ENCODE measurements at regions not wholly inside any gene's neighbourhood (a gene's known extent, or its start where the extent isn't known, plus 50 kb on each side); places are given as distances from the start of the nearest gene placed in this dataset.

DNA sequence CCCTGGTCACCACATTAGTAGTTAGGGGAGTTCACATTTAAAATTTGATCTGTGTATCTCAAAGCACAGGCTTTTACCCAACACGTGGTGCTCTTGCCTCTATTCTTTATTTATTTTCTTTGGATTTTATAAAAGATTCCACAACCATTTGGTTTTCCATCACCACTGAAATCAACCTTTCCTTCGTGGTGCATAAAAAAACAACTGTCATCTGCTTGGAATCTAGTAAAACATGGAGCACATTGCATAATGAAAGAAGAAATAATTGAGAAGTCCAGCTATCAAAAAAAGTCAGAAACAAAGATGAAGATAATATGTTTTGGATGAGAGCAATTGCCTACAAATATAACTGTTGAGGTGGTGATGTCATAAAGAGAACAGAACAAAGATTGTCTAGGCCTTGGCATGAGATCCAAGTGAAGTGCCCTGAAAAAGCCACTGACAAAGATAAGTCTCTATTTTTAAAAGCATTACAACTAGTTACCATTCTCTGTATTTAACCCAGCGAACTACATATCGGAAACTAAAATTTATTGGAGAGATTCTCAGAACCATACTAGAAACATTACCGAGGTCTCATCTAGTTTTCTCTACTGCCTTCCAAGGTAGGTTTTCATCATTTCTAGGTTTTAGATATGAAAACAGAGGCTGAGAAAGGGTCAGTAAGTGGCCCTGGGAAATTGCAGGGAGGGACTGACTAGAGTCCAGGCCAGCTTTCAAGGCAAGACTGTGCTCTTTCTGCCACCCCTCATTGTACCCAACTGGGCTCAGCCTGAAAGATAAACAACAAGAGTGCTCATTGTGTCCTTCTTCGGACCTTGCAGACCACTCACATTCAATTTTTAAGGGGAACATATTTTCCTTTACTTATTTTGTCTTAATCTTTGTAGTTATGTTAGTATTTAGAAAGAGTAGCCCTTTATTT lies 127.3 kb downstream of the MAD2L1 start:
- FAIRE-seq (no peak), DNase-seq (ENCODE audit: low read depth, low spot score) (no peak), ATAC-seq (no peak)
- ChIA-PET POLR2A (no interaction called here), SMC1A (ENCODE audit: uncharacterized antibody, unreplicated experiment) (no interaction called here), RAD21 (ENCODE audit: unreplicated experiment) (no interaction called here), CTCF (interaction anchor here (0.7 kb wide), 1 partner anchor 28 kb away, joined by 3 read pairs; no protein-coding TSS in a partner anchor)
- intact Hi-C loops (cut with micrococcal nuclease; ENCODE audit: unreplicated experiment): no loop called here
- Histone ChIP-seq H3K9me3 (replicated peaks; ENCODE audit: control insufficient read depth, insufficient read depth, low read length) (no peaks in the 10 kb centered on the region), H3K4me1 (ENCODE audit: control insufficient read depth, insufficient read depth, low read length) (no peaks in the 10 kb centered on the region), H3K27me3 (replicated peaks in 1 of 2; ENCODE audit: control insufficient read depth in 2 of 2, insufficient read depth in 2 of 2, low read length in 1 of 2) (no peaks in the 10 kb centered on the region; a peak in 1 of 4 replicates), H3K27ac (ENCODE audit: control insufficient read depth, insufficient read depth) (no peak overlapping the region), H3K4me3 (no peak overlapping the region), H3K4me2 (ENCODE audit: control insufficient read depth, insufficient read depth) (no peak overlapping the region), H4K20me1 (ENCODE audit: control insufficient read depth, insufficient read depth) (no peaks in the 10 kb centered on the region), H3K9ac (ENCODE audit: control insufficient read depth, insufficient read depth, low read length) (no peak overlapping the region), H3K36me3 (ENCODE audit: control insufficient read depth in 2 of 2, insufficient read depth in 2 of 2, low read length in 1 of 2) (no peaks in the 10 kb centered on the region), H3K79me2 (ENCODE audit: control insufficient read depth, insufficient read depth, low read length) (no peaks in the 10 kb centered on the region), H2AFZ (ENCODE audit: control insufficient read depth, low read depth, low read length) (no peak overlapping the region)
- in situ Hi-C loops (cut with MboI): no loop called here
- BruUV-seq (replicated peaks): no TSS peak
- 29% methylated on average over 6 of the region's 6 CpGs for WGBS (ENCODE audit: insufficient coverage, insufficient replicate concordance, low lambda C conversion rate, missing lambda C conversion rate)
- no peak for TF ChIP-seq LARP7 (IDR thresholded peaks at IDR 0.05)
- TF ChIP-seq NFIC (IDR thresholded peaks at IDR 0.05; ENCODE audit: low read depth, low read length): no peak
- TF ChIP-seq RBBP5 (conservative IDR thresholded peaks at IDR 0.05): no peak
- TF ChIP-seq NR2F1 (conservative IDR thresholded peaks at IDR 0.05): no peak
- TF ChIP-seq CHD4 (IDR thresholded peaks at IDR 0.05): no peak
- TF ChIP-seq SMARCA5 (IDR thresholded peaks at IDR 0.05): no peak
- TF ChIP-seq KDM1A (IDR thresholded peaks at IDR 0.05; ENCODE audit: borderline replicate concordance): no peak
- no peak for TF ChIP-seq ZNF24 (IDR thresholded peaks at IDR 0.05)
- TF ChIP-seq POU2F2 (IDR thresholded peaks at IDR 0.05; ENCODE audit: borderline replicate concordance, low read depth, low read length): no peak
- TF ChIP-seq NR2C2 (IDR thresholded peaks at IDR 0.05; ENCODE audit: borderline replicate concordance, control insufficient read depth, insufficient read length, low read depth): no peak
- no peak for TF ChIP-seq TCF3 (IDR thresholded peaks at IDR 0.05; ENCODE audit: borderline replicate concordance, insufficient read depth, low read depth, low read length)
- TF ChIP-seq EP300 (IDR thresholded peaks at IDR 0.05; ENCODE audit: borderline replicate concordance in 1 of 2, control insufficient read depth in 1 of 2, low read depth in 2 of 2, low read length in 2 of 2): no peak
- TF ChIP-seq MTA2 (IDR thresholded peaks at IDR 0.05; ENCODE audit: low read depth): no peak
- TF ChIP-seq, protein P1, sequence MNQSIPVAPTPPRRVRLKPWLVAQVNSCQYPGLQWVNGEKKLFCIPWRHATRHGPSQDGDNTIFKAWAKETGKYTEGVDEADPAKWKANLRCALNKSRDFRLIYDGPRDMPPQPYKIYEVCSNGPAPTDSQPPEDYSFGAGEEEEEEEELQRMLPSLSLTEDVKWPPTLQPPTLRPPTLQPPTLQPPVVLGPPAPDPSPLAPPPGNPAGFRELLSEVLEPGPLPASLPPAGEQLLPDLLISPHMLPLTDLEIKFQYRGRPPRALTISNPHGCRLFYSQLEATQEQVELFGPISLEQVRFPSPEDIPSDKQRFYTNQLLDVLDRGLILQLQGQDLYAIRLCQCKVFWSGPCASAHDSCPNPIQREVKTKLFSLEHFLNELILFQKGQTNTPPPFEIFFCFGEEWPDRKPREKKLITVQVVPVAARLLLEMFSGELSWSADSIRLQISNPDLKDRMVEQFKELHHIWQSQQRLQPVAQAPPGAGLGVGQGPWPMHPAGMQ (IDR thresholded peaks at IDR 0.05; ENCODE audit: borderline replicate concordance): no peak
- TF ChIP-seq, protein P2, sequence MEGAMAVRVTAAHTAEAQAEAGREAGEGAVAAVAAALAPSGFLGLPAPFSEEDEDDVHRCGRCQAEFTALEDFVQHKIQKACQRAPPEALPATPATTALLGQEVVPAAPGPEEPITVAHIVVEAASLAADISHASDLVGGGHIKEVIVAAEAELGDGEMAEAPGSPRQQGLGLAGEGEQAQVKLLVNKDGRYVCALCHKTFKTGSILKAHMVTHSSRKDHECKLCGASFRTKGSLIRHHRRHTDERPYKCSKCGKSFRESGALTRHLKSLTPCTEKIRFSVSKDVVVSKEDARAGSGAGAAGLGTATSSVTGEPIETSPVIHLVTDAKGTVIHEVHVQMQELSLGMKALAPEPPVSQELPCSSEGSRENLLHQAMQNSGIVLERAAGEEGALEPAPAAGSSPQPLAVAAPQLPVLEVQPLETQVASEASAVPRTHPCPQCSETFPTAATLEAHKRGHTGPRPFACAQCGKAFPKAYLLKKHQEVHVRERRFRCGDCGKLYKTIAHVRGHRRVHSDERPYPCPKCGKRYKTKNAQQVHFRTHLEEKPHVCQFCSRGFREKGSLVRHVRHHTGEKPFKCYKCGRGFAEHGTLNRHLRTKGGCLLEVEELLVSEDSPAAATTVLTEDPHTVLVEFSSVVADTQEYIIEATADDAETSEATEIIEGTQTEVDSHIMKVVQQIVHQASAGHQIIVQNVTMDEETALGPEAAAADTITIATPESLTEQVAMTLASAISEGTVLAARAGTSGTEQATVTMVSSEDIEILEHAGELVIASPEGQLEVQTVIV (IDR thresholded peaks at IDR 0.05; ENCODE audit: borderline replicate concordance, partially characterized antibody): no peak
- no peak for TF ChIP-seq MEF2B (IDR thresholded peaks at IDR 0.05; ENCODE audit: partially characterized antibody, poor library complexity, severe bottlenecking)
- no peak for TF ChIP-seq NR2C1 (IDR thresholded peaks at IDR 0.05)
- TF ChIP-seq, protein P3, sequence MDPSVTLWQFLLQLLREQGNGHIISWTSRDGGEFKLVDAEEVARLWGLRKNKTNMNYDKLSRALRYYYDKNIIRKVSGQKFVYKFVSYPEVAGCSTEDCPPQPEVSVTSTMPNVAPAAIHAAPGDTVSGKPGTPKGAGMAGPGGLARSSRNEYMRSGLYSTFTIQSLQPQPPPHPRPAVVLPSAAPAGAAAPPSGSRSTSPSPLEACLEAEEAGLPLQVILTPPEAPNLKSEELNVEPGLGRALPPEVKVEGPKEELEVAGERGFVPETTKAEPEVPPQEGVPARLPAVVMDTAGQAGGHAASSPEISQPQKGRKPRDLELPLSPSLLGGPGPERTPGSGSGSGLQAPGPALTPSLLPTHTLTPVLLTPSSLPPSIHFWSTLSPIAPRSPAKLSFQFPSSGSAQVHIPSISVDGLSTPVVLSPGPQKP (IDR thresholded peaks at IDR 0.05; ENCODE audit: low read depth, low read length): no peak

Data from GM12878 (cell line).